ENCODE measurements at regions not wholly inside any gene's neighbourhood (a gene's known extent, or its start where the extent isn't known, plus 50 kb on each side); places are given as distances from the start of the nearest gene placed in this dataset.

- no peaks in the 10 kb centered on the region for H3K9me3 ChIP-seq (ENCODE audit: control insufficient read depth in 2 of 3, low read length in 3 of 3)
- intact Hi-C loops (cut with micrococcal nuclease), result no loop called here
- Mint-ChIP-seq H3K27me3 (peaks cover 0 to 23% (median 14%) of the 10 kb centered on the region in 5 donors), H3K27ac (no peak overlapping the region), H3K4me1 (peaks cover 0 to 15% (median 0%) of the 10 kb centered on the region in 7 donors), H3K36me3 (peaks cover 0 to 6% (median 0%) of the 10 kb centered on the region in 5 donors), H3K9me3 (peaks cover 0 to 5% (median 0%) of the 10 kb centered on the region in 11 donors), H3K4me3 (no peak overlapping the region)
- POLR2A ChIA-PET, result no interaction called here
- H3K27ac ChIP-seq (ENCODE audit: low read depth, low read length), result no peak overlapping the region
- no peak for DNase-seq
- ATAC-seq, result no peak
- no peak overlapping the region for H3K4me3 ChIP-seq (ENCODE audit: low read length)
- CTCF ChIA-PET, result no interaction called here
- no peaks in the 10 kb centered on the region for H3K27me3 ChIP-seq (ENCODE audit: control insufficient read depth in 2 of 2, insufficient read depth in 2 of 2, low read length in 2 of 2)
- no peaks in the 10 kb centered on the region for H3K36me3 ChIP-seq (ENCODE audit: control insufficient read depth in 2 of 3, insufficient read depth in 3 of 3, low read length in 3 of 3)
- no peaks in the 10 kb centered on the region for H3K4me1 ChIP-seq (ENCODE audit: control insufficient read depth in 2 of 2, insufficient read depth in 2 of 2, low read length in 2 of 2)
Measured at GRCh38 chr14:61130512-61131260, 149.6 kb downstream of the SLC38A6 start.

- intact Hi-C loops (cut with micrococcal nuclease), result no loop called here
- no peak for ATAC-seq
- no peaks in the 10 kb centered on the region for H3K9me3 ChIP-seq (ENCODE audit: control insufficient read depth in 2 of 3, low read length in 3 of 3)
- no peaks in the 10 kb centered on the region for H3K4me1 ChIP-seq (ENCODE audit: control insufficient read depth in 2 of 2, insufficient read depth in 2 of 2, low read length in 2 of 2)
- H3K4me3 ChIP-seq (ENCODE audit: low read length), result no peak overlapping the region
- H3K4me1 Mint-ChIP-seq, result peaks cover 0 to 15% (median 0%) of the 10 kb centered on the region in 7 donors
- no peaks in the 10 kb centered on the region for H3K27me3 ChIP-seq (ENCODE audit: control insufficient read depth in 2 of 2, insufficient read depth in 2 of 2, low read length in 2 of 2)
- H3K4me3 Mint-ChIP-seq, result no peak overlapping the region
- ChIA-PET CTCF (no interaction called here), POLR2A (no interaction called here)
- H3K27ac Mint-ChIP-seq, result no peak overlapping the region
- peaks cover 0 to 14% (median 12%) of the 10 kb centered on the region in 5 donors for H3K27me3 Mint-ChIP-seq
- no peaks in the 10 kb centered on the region for H3K36me3 ChIP-seq (ENCODE audit: control insufficient read depth in 2 of 3, insufficient read depth in 3 of 3, low read length in 3 of 3)
- H3K27ac ChIP-seq (ENCODE audit: low read depth, low read length), result no peak overlapping the region
- no peak for DNase-seq
- H3K36me3 Mint-ChIP-seq, result no peaks in the 10 kb centered on the region
- peaks cover 0 to 5% (median 0%) of the 10 kb centered on the region in 11 donors for H3K9me3 Mint-ChIP-seq
Measured at GRCh38 chr14:61129168-61129745, 148.2 kb downstream of the SLC38A6 start.

- peaks cover 0 to 13% (median 12%) of the 10 kb centered on the region in 5 donors for H3K27me3 Mint-ChIP-seq
- Histone ChIP-seq H3K4me3 (ENCODE audit: low read length) (no peak overlapping the region), H3K27ac (ENCODE audit: low read depth, low read length) (no peak overlapping the region), H3K4me1 (ENCODE audit: control insufficient read depth in 2 of 2, insufficient read depth in 2 of 2, low read length in 2 of 2) (no peaks in the 10 kb centered on the region), H3K9me3 (ENCODE audit: control insufficient read depth in 2 of 3, low read length in 3 of 3) (no peaks in the 10 kb centered on the region), H3K36me3 (ENCODE audit: control insufficient read depth in 2 of 3, insufficient read depth in 3 of 3, low read length in 3 of 3) (no peaks in the 10 kb centered on the region), H3K27me3 (ENCODE audit: control insufficient read depth in 2 of 2, insufficient read depth in 2 of 2, low read length in 2 of 2) (no peaks in the 10 kb centered on the region)
- peaks cover 0 to 15% (median 0%) of the 10 kb centered on the region in 7 donors for H3K4me1 Mint-ChIP-seq
- no peaks in the 10 kb centered on the region for H3K36me3 Mint-ChIP-seq
- POLR2A ChIA-PET, result no interaction called here
- no peak overlapping the region for H3K4me3 Mint-ChIP-seq
- CTCF ChIA-PET, result no interaction called here
- no peak for ATAC-seq
- peak overlapping the region in 1 of 9 donors; percentile 75 for H3K27ac Mint-ChIP-seq
- intact Hi-C loops (cut with micrococcal nuclease), result no loop called here
- peaks cover 0 to 5% (median 0%) of the 10 kb centered on the region in 11 donors for H3K9me3 Mint-ChIP-seq
- DNase-seq, result no peak
Measured at GRCh38 chr14:61128382-61129167, 147.5 kb downstream of the SLC38A6 start.

- CTCF ChIA-PET, result no interaction called here
- peaks cover 0 to 15% (median 0%) of the 10 kb centered on the region in 7 donors for H3K4me1 Mint-ChIP-seq
- POLR2A ChIA-PET, result no interaction called here
- H3K9me3 Mint-ChIP-seq, result peaks cover 0 to 2% (median 0%) of the 10 kb centered on the region in 11 donors
- no peak for ATAC-seq
- no peak overlapping the region for H3K4me3 Mint-ChIP-seq
- H3K27ac ChIP-seq (ENCODE audit: low read depth, low read length), result no peak overlapping the region
- intact Hi-C loops (cut with micrococcal nuclease), result no loop called here
- H3K36me3 Mint-ChIP-seq, result no peaks in the 10 kb centered on the region
- no peaks in the 10 kb centered on the region for H3K9me3 ChIP-seq (ENCODE audit: control insufficient read depth in 2 of 3, low read length in 3 of 3)
- DNase-seq, result no peak
- no peak overlapping the region for H3K27ac Mint-ChIP-seq
- no peak overlapping the region for H3K4me3 ChIP-seq (ENCODE audit: low read length)
- H3K36me3 ChIP-seq (ENCODE audit: control insufficient read depth in 2 of 3, insufficient read depth in 3 of 3, low read length in 3 of 3), result no peaks in the 10 kb centered on the region
- H3K4me1 ChIP-seq (ENCODE audit: control insufficient read depth in 2 of 2, insufficient read depth in 2 of 2, low read length in 2 of 2), result no peaks in the 10 kb centered on the region
- no peaks in the 10 kb centered on the region for H3K27me3 ChIP-seq (ENCODE audit: control insufficient read depth in 2 of 2, insufficient read depth in 2 of 2, low read length in 2 of 2)
- H3K27me3 Mint-ChIP-seq, result peaks cover 0 to 13% (median 11%) of the 10 kb centered on the region in 5 donors
Measured at GRCh38 chr14:61126603-61127498, 145.8 kb downstream of the SLC38A6 start.

GRCh38 chr14:61125867-61126572 lies 145.0 kb downstream of the SLC38A6 start:
- H3K9me3 ChIP-seq (ENCODE audit: control insufficient read depth in 2 of 3, low read length in 3 of 3), result no peaks in the 10 kb centered on the region
- H3K36me3 ChIP-seq (ENCODE audit: control insufficient read depth in 2 of 3, insufficient read depth in 3 of 3, low read length in 3 of 3), result no peaks in the 10 kb centered on the region
- peaks cover 0 to 13% (median 11%) of the 10 kb centered on the region in 5 donors for H3K27me3 Mint-ChIP-seq
- H3K27ac ChIP-seq (ENCODE audit: low read depth, low read length), result no peak overlapping the region
- ChIA-PET POLR2A (no interaction called here), CTCF (no interaction called here)
- H3K27ac Mint-ChIP-seq, result no peak overlapping the region
- no peaks in the 10 kb centered on the region for H3K27me3 ChIP-seq (ENCODE audit: control insufficient read depth in 2 of 2, insufficient read depth in 2 of 2, low read length in 2 of 2)
- H3K4me1 ChIP-seq (ENCODE audit: control insufficient read depth in 2 of 2, insufficient read depth in 2 of 2, low read length in 2 of 2), result no peaks in the 10 kb centered on the region
- H3K4me3 ChIP-seq (ENCODE audit: low read length), result no peak overlapping the region
- H3K9me3 Mint-ChIP-seq, result peaks cover 0 to 4% (median 0%) of the 10 kb centered on the region in 11 donors
- intact Hi-C loops (cut with micrococcal nuclease), result no loop called here
- H3K36me3 Mint-ChIP-seq, result no peaks in the 10 kb centered on the region
- no peak for DNase-seq
- no peak for ATAC-seq
- peaks cover 0 to 15% (median 0%) of the 10 kb centered on the region in 7 donors for H3K4me1 Mint-ChIP-seq
- H3K4me3 Mint-ChIP-seq, result no peak overlapping the region
